ENCODE measurements at regions not wholly inside any gene's neighbourhood (a gene's known extent, or its start where the extent isn't known, plus 50 kb on each side); places are given as distances from the start of the nearest gene placed in this dataset.
"Not testable (repeated sequence)": the region's sequence is repeated elsewhere in the genome, so short reads cannot be mapped to it uniquely, and the experiment has no call there.

DNA sequence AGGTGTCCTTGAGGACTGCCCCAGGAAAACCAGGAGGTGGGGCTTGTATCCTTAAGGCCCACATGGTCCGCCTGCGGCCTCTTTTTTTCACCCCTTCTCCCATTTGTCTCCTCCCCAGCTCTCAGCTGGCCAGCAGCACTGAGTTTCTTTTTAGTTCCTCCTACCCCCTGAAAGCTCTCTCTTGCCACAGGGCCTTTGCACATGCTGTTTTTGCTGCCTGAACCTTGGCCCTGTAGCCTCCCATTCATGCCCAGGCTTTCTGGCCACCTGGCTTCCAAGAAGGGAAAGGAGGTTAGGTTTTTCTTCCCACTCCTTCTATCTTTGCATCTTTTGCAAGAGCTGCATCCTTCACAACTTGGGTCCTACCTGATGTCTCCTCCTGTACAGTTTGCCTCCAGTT is 358.1 kb downstream of the VRK1 start:
- DNase-seq, result no peak

DNA sequence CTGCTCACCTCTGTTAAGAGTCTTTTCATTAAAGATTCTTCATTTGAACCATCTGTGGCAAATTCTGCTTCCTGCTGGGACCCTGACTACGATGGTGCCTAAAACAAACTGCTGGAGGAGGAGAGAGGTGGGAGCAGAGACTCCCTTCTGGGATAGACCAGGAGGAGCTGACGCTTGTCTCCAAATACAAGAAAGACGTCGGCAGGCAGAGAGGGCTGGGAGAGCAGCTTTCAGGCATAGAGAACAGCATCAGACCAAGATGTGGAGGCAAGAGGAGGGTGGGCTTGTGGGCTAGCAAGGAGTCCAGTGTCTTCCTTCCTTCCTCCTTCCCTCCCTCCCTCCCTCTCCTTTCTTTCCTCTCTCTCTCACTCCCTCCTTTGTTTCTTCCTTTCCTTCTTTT is 358.6 kb downstream of the VRK1 start:
- no peak for DNase-seq

DNA sequence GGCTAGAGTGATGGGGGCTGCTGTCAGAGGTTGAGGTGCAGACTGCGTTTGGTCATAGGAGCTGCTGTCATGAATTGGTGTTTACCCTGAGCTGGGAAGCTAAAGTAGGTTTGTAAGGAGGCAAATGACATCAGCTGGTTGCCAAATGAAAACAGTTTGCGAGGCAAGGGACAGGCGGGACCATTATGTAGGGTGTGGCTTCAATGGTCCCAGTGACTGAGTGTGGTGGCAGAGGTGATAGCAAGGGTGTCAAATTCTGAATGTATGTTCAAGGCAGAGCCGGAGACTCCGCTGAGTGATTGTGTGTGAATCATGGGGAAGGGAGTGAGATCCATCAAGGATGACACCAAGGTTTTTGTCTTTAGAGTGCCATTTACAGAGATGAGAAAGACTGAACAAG is 359.5 kb downstream of the VRK1 start:
- no peak for DNase-seq

DNA sequence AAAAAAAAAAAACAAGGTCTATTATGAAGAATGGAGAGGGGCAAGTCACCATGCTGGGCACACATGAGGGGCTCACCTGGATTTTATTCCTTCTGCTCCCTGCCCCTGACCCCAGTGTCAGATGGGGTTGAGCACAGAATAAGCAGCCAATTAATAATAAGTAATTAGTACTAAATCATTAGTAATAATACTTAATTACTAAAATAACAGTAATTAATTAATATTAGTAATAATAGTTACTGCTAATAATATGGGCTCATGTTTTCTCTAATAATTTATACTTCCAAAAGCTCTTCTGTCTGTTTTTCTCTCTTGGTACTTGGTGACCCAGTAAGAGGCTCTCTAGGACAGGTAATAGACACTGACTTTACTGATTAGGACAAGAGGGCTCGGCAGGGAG is 360.9 kb downstream of the VRK1 start:
- no peak for DNase-seq

DNA sequence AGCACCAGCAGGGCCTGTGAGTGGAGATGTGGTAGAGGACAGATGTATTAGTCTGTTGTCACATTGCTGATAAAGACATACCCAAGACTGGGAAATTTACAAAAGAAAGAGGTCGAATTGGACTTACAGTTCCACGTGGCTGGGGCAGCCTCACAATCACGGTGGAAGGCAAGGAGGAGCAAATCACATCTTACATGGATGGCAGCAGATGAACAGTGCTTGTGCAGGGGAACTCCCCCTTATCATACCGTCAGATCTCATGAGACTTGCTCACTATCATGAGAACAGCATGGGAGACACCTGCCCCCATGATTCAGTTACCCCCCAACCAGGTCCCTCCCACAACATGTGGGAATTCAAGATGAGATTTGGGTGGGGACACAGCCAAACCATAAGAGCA is 361.9 kb downstream of the VRK1 start:
- DNase-seq, result no peak

DNA sequence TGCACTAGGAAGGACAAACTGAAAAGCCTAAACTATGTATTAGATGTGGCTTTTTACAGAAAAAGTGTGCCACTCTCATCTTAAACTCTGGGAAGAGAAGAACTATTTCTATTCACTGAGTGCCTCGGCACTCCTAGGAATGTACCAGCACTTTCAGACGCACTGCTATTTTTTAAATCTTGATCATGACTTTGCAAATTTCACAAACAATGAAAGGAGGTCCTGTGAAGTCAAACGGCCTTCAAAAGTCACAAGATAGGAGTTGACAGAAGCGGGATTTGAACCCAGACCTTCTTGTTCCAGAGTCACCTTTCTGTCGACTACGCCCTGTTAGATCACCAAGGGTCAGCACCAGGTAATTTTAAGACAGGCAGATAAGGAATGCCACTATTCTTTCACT is 365.4 kb downstream of the VRK1 start:
- DNase-seq, result no peak

DNA sequence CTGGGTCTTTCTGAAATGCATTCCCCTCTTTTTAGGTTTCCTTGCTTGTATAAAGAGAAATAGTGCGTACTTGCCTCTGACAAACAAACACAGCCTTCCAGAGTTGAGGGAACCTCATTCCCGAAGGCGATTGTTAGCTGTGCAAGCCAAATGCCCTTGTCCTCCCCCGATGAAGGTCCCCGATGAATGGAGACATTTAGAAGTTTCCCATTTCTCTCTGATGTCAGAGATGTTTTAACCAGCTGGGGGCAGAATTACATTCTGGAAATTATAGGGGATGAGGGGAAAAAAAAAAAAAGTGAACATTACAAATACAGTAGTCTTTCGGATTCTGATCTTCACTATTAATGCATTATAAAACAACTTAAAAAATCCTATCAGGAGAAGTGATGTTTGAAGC is 366.8 kb downstream of the VRK1 start:
- no peak for DNase-seq

DNA sequence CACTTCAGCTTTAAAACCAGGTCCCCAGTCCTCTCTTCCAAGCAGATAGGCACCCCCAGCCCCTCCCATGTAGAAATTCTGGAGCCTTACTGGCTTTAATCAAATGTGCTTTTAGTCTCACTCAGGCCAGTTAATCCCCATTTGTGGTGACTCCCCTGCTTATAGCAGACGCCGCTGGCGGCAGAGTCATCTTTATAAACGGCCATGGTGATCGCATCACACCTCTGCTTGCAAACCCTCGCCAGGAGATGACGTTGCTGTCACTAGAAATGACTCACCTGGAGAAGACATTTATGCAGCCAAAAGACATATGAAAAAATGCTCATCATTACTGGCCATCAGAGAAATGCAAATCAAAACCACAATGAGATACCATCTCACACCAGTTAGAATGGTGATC is 369.3 kb downstream of the VRK1 start:
- no peak for DNase-seq

DNA sequence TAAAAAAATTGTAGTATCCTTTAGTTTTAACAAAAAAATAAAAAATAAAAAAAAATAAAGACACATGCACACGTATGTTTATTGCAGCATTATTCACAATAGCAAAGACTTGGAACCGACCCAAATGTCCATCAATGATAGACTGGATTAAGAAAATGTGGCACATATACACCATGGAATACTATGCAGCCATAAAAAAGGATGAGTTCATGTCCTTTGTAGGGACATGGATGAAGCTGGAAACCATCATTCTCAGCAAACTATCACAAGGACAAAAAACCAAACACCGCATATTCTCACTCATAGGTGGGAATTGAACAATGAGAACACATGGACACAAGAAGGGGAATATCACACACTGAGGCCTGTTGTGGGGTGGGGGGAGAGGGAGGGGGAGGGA is 370.4 kb downstream of the VRK1 start:
- not testable (repeated sequence) for DNase-seq

DNA sequence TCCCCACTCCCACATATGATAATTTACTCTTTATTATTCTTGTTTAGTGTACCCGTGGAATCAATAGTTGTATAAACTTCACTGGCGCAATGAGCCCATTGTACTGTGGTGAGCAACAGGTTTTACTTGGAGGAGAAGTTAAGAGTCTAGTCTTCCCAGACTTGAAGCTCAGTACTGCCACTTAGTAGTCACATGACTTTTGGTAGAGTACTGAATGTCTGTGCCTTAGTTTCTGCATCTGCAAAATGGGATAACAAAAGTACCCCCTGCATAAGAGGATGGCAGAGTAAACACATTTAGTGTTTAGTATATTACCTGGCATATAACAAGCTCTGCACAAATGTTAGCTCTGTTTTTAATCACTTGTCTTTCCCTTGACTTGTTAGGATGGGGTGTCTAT is 375.5 kb downstream of the VRK1 start:
- no peak for DNase-seq

DNA sequence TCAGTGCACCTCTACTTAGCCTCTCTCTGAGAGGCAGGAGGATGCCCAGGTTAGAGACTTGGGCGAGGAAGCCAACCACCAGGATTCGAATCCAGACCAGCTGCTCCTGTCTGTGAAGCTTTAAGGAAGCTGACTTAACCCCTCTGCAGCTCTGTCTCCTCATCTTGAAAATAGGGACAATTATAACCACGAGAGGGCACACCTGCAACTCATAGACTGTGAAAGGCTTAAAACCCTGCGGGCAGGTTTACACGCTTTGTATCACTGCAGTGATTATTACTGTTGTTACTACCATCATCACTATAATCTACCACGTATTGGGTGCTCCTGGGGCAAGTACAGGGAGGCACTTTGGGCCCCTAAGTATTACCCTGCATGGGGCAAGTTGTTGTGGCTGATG is 379.8 kb downstream of the VRK1 start:
- DNase-seq, result peak; percentile 8

DNA sequence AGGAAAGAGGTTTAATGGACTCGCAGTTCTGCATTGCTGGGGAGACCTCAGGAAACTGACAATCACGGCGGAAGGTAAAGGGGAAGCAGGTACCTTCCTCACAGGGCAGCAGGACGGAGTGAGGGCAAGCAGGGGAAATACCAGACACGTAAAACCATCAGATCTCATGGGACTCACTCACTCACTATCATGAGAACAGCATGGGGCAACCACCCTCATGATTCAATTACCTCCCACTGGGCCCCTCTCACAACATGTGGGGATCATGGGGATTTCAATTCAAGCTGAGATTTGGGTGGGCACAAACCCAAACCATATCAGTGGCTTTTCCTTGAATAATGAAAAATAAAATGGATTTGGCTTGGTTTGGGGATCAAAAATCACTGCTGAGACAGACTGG is 380.5 kb downstream of the VRK1 start:
- no peak for DNase-seq

DNA sequence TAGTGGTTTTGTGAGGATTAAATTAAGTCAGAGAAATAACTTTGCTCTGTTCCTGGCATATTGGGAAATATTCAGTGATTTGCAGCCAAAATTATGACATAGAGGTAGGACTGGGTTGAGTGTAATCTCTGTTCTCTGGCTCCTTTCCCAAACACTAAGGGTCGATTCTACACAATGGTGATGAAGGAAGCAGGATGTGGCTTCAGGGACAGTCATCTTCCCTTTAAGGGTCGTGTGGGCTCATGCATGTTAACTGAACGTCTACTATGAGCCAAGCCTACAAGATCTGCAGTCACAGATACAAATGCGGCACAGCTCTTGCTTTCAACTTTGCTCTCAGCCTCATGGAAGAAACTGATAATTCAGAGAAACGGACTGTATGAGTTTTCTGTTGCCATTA is 381.6 kb downstream of the VRK1 start:
- DNase-seq, result no peak

DNA sequence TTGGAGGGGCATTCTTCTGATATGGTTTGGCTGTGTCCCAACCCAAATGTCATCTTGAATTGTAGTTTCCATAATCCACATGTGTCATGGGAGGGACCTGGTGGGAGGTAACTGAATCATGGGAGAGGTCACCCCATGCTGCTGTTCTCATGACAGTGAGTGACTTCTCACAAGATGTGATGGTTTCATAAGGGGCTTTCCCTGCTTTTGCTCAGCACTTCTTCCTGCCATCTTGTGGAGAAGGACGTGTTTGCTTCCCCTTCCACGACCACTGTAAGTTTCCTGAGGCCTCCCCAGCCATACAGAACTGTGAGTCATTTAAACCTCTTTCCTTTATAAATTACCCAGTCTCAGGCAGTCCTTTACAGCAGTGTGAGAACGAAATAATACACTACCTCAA is 382.4 kb downstream of the VRK1 start:
- DNase-seq, result no peak

DNA sequence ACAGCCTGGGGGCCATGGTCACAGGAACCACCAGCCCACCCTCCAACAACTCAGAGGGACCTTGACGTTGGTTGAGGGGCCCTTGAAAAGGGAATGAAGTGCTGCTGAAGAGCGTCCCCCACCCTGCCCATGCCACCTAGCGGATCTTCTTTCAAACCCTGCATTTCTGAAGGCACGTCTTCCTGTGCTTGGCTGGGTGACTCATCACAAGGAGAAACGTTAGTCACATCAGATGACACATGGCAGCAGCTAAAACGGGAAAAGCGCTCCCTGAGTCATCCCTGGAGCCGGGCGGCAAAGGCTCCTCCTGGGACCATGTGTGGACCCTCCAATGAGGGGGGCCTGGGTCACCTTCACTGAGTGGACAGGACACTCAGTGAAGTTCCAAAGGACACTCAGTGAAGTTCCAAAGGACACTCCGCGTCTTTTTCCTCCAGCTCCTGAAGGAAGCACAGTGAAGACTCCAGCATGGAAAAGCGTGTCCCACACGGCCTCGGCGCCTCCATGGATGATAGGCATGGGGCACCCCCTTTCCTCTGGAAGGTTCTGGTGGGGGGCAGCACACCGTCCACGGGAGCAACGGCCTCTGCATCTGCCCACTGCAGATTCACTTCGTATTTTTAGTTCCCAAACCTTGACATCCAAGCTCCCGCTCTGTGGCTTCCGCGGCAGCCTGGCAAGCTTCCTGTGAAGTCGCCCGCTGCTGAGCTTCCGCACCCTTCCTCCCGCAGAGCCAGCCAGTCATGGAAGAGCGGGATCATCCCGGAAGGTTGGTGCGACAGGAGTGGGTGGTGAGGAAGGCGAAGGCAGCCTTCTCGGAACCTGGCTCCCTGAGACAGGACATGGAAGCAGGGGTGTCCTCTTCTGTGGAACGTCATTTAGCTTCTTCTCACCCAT is 383.4 kb downstream of the VRK1 start:
- no peak for DNase-seq

DNA sequence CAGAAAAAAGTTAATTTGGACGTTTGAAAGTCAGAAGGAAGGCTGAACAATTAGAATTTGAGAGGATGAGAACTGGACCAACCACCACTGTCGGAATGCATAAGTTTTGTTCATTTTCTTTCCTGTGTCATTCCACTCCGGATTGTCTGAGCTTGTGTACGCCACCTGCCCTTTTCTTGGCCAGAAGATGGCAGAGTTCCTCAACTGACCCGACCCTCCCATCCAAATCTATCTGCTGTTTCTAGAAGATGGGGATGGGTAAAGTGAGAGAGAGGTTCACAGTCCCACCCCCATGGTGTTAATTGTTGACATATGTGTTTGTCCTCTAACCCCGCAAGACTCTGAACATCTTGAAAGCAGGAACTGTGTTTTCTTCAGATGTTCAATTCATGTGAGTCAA is 388.0 kb downstream of the VRK1 start:
- DNase-seq, result no peak

DNA sequence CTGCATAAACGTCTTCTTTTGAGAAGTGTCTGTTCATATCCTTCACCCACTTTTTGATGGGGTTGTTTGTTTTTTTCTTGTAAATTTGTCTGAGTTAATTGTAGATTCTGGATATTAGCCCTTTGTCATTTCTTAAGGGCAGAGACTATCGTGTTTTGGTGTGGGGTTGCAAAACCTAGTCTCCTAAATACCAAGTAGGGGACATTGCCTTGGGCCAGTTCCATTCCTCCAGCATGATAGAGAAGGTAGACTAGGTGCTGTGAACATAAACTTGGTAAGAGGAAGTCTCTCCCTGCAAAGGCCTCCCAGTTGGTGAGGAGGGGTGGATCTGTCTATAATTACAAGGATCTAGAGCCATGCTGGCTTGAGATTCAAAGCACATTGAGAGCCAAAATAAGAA is 390.7 kb downstream of the VRK1 start:
- no peak for DNase-seq

DNA sequence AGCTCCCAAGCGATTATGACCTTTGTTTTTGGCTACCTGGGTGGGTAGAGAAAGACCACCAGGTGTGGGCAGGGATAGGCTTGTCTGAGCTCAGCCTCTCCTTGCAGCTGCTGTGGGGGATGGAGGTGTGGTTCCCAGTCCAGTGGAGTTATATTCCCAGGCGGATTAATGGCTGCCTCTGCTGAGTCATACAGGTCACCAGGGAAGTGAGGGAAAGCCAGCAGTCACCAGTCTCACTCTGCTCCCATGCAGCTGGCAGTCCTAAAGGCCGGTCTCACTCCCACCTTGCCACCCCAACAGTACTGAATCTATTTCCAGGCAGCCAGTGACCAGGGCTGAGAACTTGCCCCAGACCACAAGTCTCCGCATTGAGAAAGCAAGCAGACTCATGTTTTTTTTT is 399.2 kb downstream of the VRK1 start:
- no peak for DNase-seq

DNA sequence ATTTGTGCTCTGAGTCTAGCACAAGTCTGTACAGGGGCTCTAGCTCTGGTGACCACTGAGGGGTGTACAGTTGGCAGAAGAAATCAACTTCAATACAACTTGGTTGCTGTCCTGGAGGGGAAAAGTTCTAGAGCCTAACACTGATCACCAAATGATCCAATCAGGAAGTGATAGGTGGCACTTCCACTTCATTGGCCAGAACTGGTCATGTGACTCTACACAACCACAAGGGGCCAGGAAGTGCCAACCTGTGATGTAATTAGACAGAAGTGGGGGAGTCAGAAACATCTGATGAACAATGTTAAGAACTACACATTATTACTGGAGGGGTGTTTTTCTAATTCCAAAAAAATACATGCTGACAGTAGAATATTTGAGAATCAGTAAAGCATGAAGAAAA is 401.6 kb downstream of the VRK1 start:
- no peak for DNase-seq

DNA sequence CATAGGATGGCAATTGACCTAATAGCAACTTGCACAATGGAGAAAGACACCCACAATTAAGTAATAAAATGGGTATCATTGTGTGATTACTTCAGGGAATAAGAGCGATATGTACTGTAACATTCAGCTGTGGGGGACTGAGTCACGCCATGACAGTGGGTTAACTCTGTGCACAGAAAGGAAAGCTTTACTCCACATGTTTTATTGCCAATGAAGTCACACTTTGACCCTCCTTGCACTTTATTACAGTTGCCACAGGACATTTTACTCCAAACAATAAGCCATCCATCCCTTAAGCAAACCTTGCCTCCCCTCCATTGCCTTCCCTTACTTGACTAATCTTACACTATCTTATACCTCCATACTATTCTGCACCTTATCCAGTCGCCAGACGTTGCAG is 403.1 kb downstream of the VRK1 start:
- DNase-seq, result no peak

DNA sequence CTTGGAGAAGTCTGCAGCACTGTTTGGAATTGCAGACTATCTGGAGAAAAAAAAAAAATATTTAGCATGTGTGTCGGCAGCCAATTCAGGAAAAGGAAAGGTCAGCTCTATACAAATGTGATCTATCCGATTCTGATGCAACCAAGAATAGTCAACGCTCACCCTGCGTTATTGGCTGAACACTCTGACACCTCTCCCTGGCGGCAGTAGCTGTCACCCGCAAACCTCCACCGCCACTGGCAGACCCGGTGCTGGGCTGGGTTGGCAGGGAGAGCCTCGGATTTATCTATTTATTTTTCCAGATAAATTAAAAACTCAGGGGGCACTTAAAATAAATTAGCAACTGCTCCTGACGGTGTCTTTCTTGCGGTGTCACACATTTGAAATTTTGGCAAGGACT is 409.7 kb downstream of the VRK1 start:
- DNase-seq, result no peak

DNA sequence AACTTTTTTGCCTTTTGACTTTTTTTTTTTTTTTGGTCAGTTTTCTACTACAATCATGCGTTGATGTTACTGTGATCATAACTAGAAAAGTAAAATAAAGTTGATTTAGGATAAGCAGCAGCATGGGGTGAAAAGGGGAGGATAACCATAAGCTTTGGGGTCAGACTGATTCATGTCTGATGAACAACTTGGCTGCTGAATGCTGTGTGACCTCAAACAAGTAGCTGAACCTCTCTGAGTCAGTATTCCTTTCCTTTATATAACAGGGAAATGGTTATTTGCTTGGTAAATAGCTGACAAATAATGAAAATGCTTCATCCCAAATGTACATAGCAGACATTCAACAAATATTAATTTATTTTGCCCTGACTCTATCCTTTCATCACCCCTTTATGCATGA is 413.0 kb downstream of the VRK1 start:
- DNase-seq, result no peak

DNA sequence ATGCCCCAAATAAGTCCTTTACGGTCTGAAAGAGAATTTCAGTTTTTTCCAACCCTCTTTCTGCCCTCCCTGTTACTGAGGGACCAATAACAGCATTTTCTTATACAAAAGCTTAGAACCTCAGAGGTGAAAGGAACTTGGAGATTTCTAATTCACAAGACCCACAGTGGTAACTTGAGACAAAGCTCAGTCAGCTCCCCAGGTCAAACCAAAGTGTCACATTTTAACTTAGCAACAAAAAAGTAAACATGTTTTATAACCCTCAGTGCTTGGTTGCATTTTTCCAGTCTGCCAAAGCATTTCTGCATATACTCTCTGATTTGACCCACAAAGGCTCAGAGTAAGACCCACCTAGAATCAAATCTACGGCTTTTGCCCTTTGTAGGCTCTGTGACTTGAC is 415.2 kb downstream of the VRK1 start:
- no peak for DNase-seq

DNA sequence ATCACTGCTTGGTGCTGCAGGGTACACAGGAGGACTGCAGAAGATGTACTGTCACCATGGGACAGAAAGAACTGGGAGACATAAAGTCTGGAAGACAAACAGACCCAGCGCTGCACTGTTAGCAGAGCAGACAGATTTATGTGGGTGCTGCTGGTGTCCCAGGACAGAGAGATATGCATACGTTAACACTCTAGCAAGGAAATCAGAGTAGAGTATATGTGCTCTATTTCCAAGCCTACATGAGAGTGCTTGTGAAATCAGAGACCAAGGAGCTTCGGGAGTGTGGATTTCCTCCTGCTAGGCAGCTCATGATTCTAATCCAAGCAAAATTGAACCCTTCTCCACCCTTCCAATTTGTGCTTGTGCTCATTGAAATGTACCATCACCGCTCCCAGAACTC is 416.5 kb downstream of the VRK1 start:
- DNase-seq, result no peak

DNA sequence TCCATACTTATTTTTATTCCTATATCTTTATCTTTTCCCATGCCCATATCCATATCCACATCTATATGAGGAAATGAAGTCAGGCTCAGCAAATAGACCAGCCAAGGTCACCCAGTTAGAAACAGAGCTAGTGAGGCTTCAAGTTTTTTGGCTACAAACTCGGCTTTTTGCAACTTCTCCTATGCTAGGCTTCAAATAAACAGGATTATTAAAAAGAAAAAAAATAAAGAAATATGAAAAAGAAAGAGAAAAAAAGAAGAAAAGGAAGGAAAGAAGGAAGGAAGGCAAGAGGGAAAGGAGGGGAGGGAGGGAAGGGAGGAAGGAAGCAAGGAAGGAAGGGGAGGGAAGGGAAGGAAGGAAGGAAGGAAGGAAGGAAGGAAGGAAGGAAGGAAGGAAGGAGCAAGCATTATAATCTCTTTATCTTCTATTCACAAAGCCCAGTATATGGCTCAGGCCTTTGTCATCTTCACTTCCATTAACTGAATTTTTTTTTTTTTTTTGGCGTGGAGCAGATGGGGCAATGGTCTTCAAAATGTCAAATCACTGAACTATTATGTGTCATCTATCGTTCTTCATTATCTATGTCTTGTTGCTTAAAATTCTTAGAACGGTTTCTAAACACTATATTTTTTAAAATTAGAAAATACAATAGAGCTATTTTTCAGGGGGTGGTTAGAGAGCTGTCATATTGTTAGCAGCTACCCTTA is 418.2 kb downstream of the VRK1 start:
- no peak for DNase-seq
